NCI-H2196 (cell line): ENCODE measurements at regions not wholly inside any gene's neighbourhood (a gene's known extent, or its start where the extent isn't known, plus 50 kb on each side); places are given as distances from the start of the nearest gene placed in this dataset.
"Not testable (repeated sequence)": the region's sequence is repeated elsewhere in the genome, so short reads cannot be mapped to it uniquely, and the experiment has no call there.

ENCODE experiments used
- DNase-seq: peaks from one replicate; lab custom pipeline; 2025; ENCODE audit not compliant: unreplicated experiment; lab: John Stamatoyannopoulos, UW

GRCh38 chr7:145147865-145148264 is 312.0 kb upstream of the TPK1 start:
- DNase-seq = no peak

- DNase-seq = no peak
Observed at GRCh38 chr7:145143685-145144084, 307.8 kb upstream of the TPK1 start.

- no peak for DNase-seq
Observed at GRCh38 chr7:145134377-145134776, 298.5 kb upstream of the TPK1 start.

GRCh38 chr7:145123502-145123901 is 287.6 kb upstream of the TPK1 start:
- DNase-seq = no peak

- no peak for DNase-seq
Observed at GRCh38 chr7:145106001-145106400, 270.1 kb upstream of the TPK1 start.

GRCh38 chr7:145105561-145105960 is 269.7 kb upstream of the TPK1 start:
- no peak for DNase-seq

GRCh38 chr7:145104400-145104799 is 268.5 kb upstream of the TPK1 start:
- no peak for DNase-seq

GRCh38 chr7:145102199-145102598 is 266.3 kb upstream of the TPK1 start:
- DNase-seq = not testable (repeated sequence)

GRCh38 chr7:145092766-145093165 is 256.9 kb upstream of the TPK1 start:
- DNase-seq = no peak

- DNase-seq = no peak
Observed at GRCh38 chr7:145088111-145088745, 252.4 kb upstream of the TPK1 start.

- no peak for DNase-seq
Observed at GRCh38 chr7:145082366-145083161, 246.7 kb upstream of the TPK1 start.

GRCh38 chr7:145065473-145065872 is 229.6 kb upstream of the TPK1 start:
- DNase-seq = no peak

- no peak for DNase-seq
Observed at GRCh38 chr7:145064114-145064513, 228.3 kb upstream of the TPK1 start.

GRCh38 chr7:145053781-145054180 is 217.9 kb upstream of the TPK1 start:
- DNase-seq = no peak

GRCh38 chr7:145050415-145050814 is 214.6 kb upstream of the TPK1 start:
- DNase-seq = no peak

GRCh38 chr7:145036604-145037405 is 201.0 kb upstream of the TPK1 start:
- DNase-seq = peak; percentile 57

- no peak for DNase-seq
Observed at GRCh38 chr7:145031162-145031561, 195.3 kb upstream of the TPK1 start.

GRCh38 chr7:145030754-145031153 is 194.9 kb upstream of the TPK1 start:
- DNase-seq = no peak

- DNase-seq = no peak
Observed at GRCh38 chr7:145020454-145020853, 184.6 kb upstream of the TPK1 start.

- DNase-seq = no peak
Observed at GRCh38 chr7:145016068-145016467, 180.2 kb upstream of the TPK1 start.

- DNase-seq = no peak
Observed at GRCh38 chr7:145009876-145010275, 174.0 kb upstream of the TPK1 start.

- DNase-seq = no peak
Observed at GRCh38 chr7:145005601-145006000, 169.7 kb upstream of the TPK1 start.
